Prostate gland (tissue), 2 donors: ENCODE measurements at regions not wholly inside any gene's neighbourhood (a gene's known extent, or its start where the extent isn't known, plus 50 kb on each side); places are given as distances from the start of the nearest gene placed in this dataset.

Source experiments
- CTCF ChIP-seq, 4 experiments: fragments of 200-600 bp in 2 of 4; fragments of 450-650 bp in 2 of 4; sonication (generic) in 2 of 4; IDR thresholded peaks; 1 replicate in 3 of 4; 2 replicates in 1 of 4; pipeline ENCODE4 v1.5.1; 2016 to 2019; ENCODE audit warnings: antibody characterized with exemption in 4 of 4, mild to moderate bottlenecking in 2 of 4, moderate library complexity in 2 of 4
- POLR2AphosphoS5 ChIP-seq: sonication (generic); formaldehyde crosslinking; IDR thresholded peaks from one replicate; pipeline ENCODE4 v1.6.1; 2017; ENCODE audit warnings: antibody characterized with exemption

DNA sequence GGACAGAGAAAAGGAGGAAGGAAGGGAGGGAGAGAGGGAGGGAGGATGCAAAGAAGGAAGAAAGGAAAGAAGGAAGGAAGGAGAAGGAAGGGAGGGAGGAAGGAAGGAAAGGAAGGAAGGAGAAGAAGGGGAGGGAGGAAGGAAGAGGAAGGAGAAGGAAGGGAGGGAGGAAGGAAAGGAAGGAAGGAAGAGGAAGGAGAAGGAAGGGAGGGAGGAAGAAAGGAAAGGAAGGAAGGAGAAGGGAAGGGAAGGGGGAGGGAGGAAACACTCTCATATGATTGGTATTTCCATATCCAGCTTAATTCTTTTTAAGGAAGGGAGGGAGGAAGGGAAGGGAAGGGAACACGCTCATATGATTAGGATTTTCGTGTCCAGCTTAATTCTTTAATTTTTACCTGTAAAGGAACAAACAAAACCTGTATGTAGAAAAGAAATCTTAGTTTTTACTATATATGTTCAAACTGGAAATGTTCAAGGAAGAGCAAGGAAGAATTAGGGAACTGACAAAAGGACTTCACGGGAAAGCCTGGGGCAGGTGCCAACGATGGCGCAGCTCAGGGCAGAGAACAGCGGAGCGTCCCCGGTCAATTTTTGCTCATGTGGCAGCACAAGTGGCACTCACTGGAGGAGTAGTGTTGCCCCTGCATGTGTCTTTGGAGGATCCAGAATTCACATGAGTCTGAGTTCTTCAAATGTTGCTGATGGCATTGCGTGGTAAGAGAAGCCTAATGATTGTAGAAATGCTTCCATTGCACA is 228.6 kb downstream of the ZNF516 start:
- TF ChIP-seq CTCF (IDR thresholded peaks at IDR 0.05) (no peak), POLR2AphosphoS5 (no peak)
